C4-2B (cell line): ENCODE measurements at regions not wholly inside any gene's neighbourhood (a gene's known extent, or its start where the extent isn't known, plus 50 kb on each side); places are given as distances from the start of the nearest gene placed in this dataset.

Source experiments
- H3K27ac ChIP-seq: fragments of 450-650 bp; 2 replicates; pipeline ENCODE4 v1.5.1; 2017
- ZFX ChIP-seq: fragments of 450-650 bp; IDR thresholded peaks from 2 replicates; pipeline ENCODE4 v1.6.1; 2017
- TF ChIP-seq, protein P1 (sequence below): fragments of 450-650 bp; conservative IDR thresholded peaks from 2 replicates; pipeline ENCODE4 v1.5.1; 2017; ENCODE audit warnings: mild to moderate bottlenecking

DNA sequence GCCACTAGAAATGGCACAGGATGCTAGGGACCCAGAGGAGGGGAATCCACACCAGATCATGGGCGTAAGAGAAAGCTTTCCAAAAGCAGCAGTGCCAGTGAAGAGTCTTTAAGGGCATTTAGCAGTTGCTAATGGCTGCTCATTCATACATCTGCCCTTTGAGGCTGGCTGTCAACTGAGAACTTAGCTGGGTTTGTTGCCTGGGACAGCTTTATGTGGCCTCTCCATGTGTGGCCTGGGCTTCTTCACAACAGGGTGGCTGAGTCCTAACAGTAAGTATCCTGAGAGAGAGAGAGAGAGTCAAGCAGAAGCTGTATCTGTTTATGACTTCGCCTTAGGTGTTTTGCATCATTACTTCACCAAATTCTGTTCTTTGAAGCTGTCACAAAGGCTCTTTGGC lies 286.1 kb upstream of the KCNJ16 start:
- no peak for TF ChIP-seq ZFX
- TF ChIP-seq, protein P1, sequence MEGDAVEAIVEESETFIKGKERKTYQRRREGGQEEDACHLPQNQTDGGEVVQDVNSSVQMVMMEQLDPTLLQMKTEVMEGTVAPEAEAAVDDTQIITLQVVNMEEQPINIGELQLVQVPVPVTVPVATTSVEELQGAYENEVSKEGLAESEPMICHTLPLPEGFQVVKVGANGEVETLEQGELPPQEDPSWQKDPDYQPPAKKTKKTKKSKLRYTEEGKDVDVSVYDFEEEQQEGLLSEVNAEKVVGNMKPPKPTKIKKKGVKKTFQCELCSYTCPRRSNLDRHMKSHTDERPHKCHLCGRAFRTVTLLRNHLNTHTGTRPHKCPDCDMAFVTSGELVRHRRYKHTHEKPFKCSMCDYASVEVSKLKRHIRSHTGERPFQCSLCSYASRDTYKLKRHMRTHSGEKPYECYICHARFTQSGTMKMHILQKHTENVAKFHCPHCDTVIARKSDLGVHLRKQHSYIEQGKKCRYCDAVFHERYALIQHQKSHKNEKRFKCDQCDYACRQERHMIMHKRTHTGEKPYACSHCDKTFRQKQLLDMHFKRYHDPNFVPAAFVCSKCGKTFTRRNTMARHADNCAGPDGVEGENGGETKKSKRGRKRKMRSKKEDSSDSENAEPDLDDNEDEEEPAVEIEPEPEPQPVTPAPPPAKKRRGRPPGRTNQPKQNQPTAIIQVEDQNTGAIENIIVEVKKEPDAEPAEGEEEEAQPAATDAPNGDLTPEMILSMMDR = no peak

DNA sequence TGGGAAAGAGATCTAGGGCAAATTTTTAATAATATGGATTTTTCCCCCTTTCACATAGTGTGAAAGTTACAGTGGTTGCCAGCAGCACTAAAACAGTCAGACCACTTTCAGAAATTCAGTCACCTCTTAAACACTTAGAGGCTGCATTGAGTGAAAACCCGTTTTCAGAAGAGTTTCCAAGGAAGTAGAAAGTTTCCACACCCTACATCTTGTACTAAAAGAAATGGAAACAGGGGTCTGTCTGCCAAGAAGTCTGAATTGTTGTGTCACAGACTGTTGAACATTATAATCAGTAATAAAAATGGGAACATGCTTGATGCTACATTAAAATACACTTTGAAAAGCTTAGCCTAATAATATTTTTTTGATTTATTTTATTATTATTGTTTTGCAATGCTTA lies 278.9 kb upstream of the KCNJ16 start:
- TF ChIP-seq ZFX = no peak
- TF ChIP-seq, protein P1 = no peak
- H3K27ac ChIP-seq = no peak overlapping the region

More for the DNA sequence above, 286.1 kb upstream of the KCNJ16 start:
- H3K27ac ChIP-seq = no peak overlapping the region

DNA sequence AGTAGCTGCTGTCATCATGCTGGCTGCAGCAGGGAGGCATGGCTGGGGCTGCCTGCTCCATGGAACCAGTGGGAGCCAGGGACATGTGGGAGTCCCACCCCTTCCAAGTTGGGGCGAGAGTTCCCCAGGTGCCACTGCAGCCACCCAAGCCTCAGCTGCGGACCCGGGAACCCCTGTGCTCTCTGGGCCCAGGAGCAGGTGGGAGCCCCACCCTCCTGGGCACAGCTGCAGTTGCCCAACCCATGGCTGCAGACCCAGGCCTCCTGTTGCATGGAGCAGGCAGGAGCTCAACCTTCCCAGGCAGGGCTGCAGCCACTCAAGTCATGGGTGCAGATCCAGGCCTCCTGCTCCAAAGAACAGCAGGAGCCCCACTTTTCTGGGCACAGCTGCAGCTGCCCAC lies 274.2 kb upstream of the KCNJ16 start:
- TF ChIP-seq ZFX = no peak
- TF ChIP-seq, protein P1 = no peak
- H3K27ac ChIP-seq = no peak overlapping the region

DNA sequence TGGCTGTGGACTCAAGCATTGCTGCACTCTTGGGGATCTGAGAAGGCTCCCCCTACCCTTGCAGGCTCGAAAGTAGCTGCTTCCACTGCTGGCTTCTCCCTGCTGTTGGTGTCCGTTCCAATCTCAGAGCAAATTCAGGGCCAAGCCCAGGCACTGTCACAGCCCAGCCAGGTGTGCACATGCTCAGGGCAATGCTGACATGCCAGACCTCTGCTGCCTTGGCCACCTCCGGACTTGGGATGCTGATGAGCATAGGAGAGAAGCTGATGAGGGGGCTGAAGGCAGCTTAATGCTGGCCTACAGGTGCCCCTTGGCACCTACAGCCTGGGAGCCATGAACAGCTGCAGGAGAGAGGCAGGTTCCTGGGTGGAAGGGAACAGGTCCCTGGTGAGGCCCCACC lies 273.7 kb upstream of the KCNJ16 start:
- TF ChIP-seq, protein P1 = no peak
- no peak for TF ChIP-seq ZFX
- H3K27ac ChIP-seq = no peak overlapping the region

DNA sequence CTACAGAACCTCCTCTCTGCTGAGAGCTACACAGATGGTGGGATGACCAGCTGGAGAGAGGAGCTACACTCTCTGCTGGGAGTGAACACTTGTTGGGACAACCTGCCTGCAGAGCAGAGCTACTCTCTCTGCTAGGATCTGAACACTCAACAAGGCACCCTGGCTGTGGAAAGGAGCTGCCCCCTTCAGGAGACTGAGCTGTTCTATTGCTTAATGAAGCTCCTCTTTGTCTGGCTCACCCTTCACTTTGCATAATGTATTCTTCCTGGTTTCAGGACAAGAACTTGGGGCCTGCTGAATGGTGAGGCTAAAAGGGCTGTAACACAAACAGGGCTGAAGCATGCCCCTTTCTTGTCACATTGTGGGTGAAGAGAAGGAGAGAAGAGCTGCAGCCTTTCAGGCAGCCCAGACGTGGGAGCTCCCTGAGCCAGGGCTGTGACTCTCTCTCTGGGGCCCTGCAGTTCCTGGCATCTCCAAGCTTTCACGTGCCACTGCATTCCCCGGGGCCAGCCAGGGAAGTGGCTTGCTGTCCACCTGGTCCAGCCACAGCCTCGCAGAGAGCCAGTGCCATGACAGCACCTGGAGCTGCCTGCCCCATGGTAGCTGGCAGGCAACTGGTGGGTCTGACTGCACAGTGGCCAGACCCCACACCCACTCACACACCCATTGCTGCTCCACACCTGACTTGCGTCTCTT lies 272.8 kb upstream of the KCNJ16 start:
- H3K27ac ChIP-seq = no peak overlapping the region
- no peak for TF ChIP-seq ZFX
- TF ChIP-seq, protein P1 = no peak

DNA sequence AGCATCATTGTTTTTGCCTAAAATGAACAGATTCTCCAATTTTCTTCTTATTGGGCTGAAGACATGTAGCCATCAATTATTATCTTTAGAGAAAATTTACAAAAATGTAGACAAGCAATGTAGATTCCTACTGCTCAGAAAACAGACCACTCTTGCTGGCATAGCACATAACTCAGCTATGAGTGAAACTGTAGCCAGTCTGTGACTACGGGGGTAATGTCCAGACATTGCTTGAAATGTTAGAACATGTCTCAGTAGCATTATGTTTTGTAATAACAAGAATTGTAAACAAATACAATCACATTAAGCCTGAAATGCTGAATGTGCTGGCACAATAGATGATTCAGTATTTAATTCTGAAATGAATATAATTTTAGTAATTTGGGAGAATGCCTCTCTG lies 265.7 kb upstream of the KCNJ16 start:
- H3K27ac ChIP-seq = no peak overlapping the region
- no peak for TF ChIP-seq ZFX
- TF ChIP-seq, protein P1 = no peak

DNA sequence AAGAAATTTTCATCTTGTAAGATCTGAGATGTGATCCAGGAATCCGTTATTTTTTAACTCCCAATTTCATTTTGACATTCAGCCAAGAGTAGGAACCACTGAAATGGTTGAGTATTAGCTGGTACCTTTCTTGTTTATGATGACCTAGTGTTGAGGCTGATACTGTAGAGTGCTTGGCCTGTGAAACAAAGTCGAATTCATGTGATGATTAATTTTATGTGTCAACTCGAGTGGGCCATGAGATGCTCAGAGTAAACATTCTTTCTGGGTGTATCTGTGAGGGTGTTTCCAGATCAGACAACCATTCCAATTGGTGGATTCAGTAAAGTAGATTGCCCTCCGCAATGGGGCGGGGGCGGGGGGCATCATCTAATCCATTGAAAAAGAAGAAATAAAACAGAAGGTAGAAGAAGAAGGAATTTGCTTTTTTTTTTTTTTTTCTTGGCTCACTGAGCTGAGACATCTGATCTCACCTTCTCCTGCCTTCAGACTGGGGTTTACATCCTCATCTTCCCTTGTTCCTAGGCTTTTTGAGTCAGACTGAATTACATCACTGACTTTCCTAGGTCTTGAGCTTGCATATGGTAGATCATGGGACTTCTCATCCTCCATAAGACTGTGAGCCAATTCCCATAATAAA lies 264.6 kb upstream of the KCNJ16 start:
- TF ChIP-seq, protein P1 = no peak
- TF ChIP-seq ZFX = no peak
- no peak overlapping the region for H3K27ac ChIP-seq
